Tibial nerve (tissue), 3 donors: ENCODE measurements at regions not wholly inside any gene's neighbourhood (a gene's known extent, or its start where the extent isn't known, plus 50 kb on each side); places are given as distances from the start of the nearest gene placed in this dataset.

Experiments
- CTCF ChIP-seq, 5 experiments: fragments of 200-600 bp in 3 of 5; fragments of 450-650 bp in 2 of 5; sonication (generic) in 3 of 5; IDR thresholded peaks; one replicate each; pipeline ENCODE4 v1.5.1; 2016 to 2019; ENCODE audit warnings: antibody characterized with exemption in 5 of 5, mild to moderate bottlenecking in 3 of 5, moderate library complexity in 2 of 5
- POLR2A ChIP-seq, 2 donors: fragments of 450-650 bp; IDR thresholded peaks; one replicate each; pipeline ENCODE4 v1.6.1; 2017; ENCODE audit warnings: antibody characterized with exemption in 2 of 2, mild to moderate bottlenecking in 2 of 2, moderate library complexity in 2 of 2

GRCh38 chr13:99765869-99766268 lies 205.7 kb downstream of the ZIC5 start:
- TF ChIP-seq CTCF (IDR thresholded peaks at IDR 0.05) (no peak), POLR2A (IDR thresholded peaks at IDR 0.05) (no peak)
